ENCODE measurements at regions not wholly inside any gene's neighbourhood (a gene's known extent, or its start where the extent isn't known, plus 50 kb on each side); places are given as distances from the start of the nearest gene placed in this dataset.

GRCh38 chr19:31171936-31172335 lies 177.3 kb downstream of the TSHZ3 start:
- H3K4me3 ChIP-seq (ENCODE audit: low read depth, low read length): no peak overlapping the region
- DNase-seq: no peak
- in situ Hi-C loops (cut with HindIII; ENCODE audit: low pct_ligation_motif_present, low sequenced_read_pairs): no loop called here
- H3K27me3 ChIP-seq (replicated peaks): no peaks in the 10 kb centered on the region
- H3K36me3 ChIP-seq (replicated peaks): no peaks in the 10 kb centered on the region
- no peak overlapping the region for H3K27ac ChIP-seq
- TF ChIP-seq CTCF (IDR thresholded peaks at IDR 0.05; ENCODE audit: low read depth, low read length, missing control alignments): no peak

- no peak overlapping the region for H3K27ac ChIP-seq
- in situ Hi-C loops (cut with HindIII; ENCODE audit: low pct_ligation_motif_present, low sequenced_read_pairs): no loop called here
These were observed 179.2 kb downstream of the TSHZ3 start for GRCh38 chr19:31170046-31170445.

GRCh38 chr19:31168106-31168625 lies 181.1 kb downstream of the TSHZ3 start:
- DNase-seq: no peak
- in situ Hi-C loops (cut with HindIII; ENCODE audit: low pct_ligation_motif_present, low sequenced_read_pairs): no loop called here

More at GRCh38 chr19:31170046-31170445, 179.2 kb downstream of the TSHZ3 start:
- H3K27me3 ChIP-seq (replicated peaks): no peaks in the 10 kb centered on the region
- TF ChIP-seq CTCF (IDR thresholded peaks at IDR 0.05; ENCODE audit: low read depth, low read length, missing control alignments): no peak
- H3K4me3 ChIP-seq (ENCODE audit: low read depth, low read length): no peak overlapping the region
- H3K36me3 ChIP-seq (replicated peaks): no peaks in the 10 kb centered on the region
- no peak for DNase-seq

GRCh38 chr19:31167690-31168089 lies 181.5 kb downstream of the TSHZ3 start:
- Histone ChIP-seq H3K27ac (no peak overlapping the region), H3K36me3 (replicated peaks) (no peaks in the 10 kb centered on the region), H3K4me3 (ENCODE audit: low read depth, low read length) (no peak overlapping the region), H3K27me3 (replicated peaks) (no peaks in the 10 kb centered on the region)
- in situ Hi-C loops (cut with HindIII; ENCODE audit: low pct_ligation_motif_present, low sequenced_read_pairs): no loop called here
- TF ChIP-seq CTCF (IDR thresholded peaks at IDR 0.05; ENCODE audit: low read depth, low read length, missing control alignments): no peak
- DNase-seq: no peak

More at GRCh38 chr19:31168106-31168625, 181.1 kb downstream of the TSHZ3 start:
- Histone ChIP-seq H3K36me3 (replicated peaks) (no peaks in the 10 kb centered on the region), H3K4me3 (ENCODE audit: low read depth, low read length) (no peak overlapping the region), H3K27ac (no peak overlapping the region), H3K27me3 (replicated peaks) (no peaks in the 10 kb centered on the region)
- no peak for TF ChIP-seq CTCF (IDR thresholded peaks at IDR 0.05; ENCODE audit: low read depth, low read length, missing control alignments)

- in situ Hi-C loops (cut with HindIII; ENCODE audit: low pct_ligation_motif_present, low sequenced_read_pairs): no loop called here
- H3K27ac ChIP-seq: no peak overlapping the region
- no peak for TF ChIP-seq CTCF (IDR thresholded peaks at IDR 0.05; ENCODE audit: low read depth, low read length, missing control alignments)
- DNase-seq: no peak
- no peaks in the 10 kb centered on the region for H3K36me3 ChIP-seq (replicated peaks)
- H3K27me3 ChIP-seq (replicated peaks): no peaks in the 10 kb centered on the region
- no peak overlapping the region for H3K4me3 ChIP-seq (ENCODE audit: low read depth, low read length)
These were observed 183.0 kb downstream of the TSHZ3 start for GRCh38 chr19:31166206-31166605.

GRCh38 chr19:31164791-31165251 lies 184.4 kb downstream of the TSHZ3 start:
- H3K4me3 ChIP-seq (ENCODE audit: low read depth, low read length): no peak overlapping the region
- DNase-seq: no peak
- TF ChIP-seq CTCF (IDR thresholded peaks at IDR 0.05; ENCODE audit: low read depth, low read length, missing control alignments): no peak
- in situ Hi-C loops (cut with HindIII; ENCODE audit: low pct_ligation_motif_present, low sequenced_read_pairs): no loop called here
- no peak overlapping the region for H3K27ac ChIP-seq
- no peaks in the 10 kb centered on the region for H3K27me3 ChIP-seq (replicated peaks)
- no peaks in the 10 kb centered on the region for H3K36me3 ChIP-seq (replicated peaks)

Measured in brain microvascular endothelial cell (primary cell).